Panc1 (cell line): ENCODE measurements at regions not wholly inside any gene's neighbourhood (a gene's known extent, or its start where the extent isn't known, plus 50 kb on each side); places are given as distances from the start of the nearest gene placed in this dataset.

Experiments used
- ATAC-seq: fragments of 200-7000 bp; cut with Tn5 transposase; 2 replicates; pipeline ENCODE4 v1.9.1; 2020; ENCODE audit warnings: mild to moderate bottlenecking, moderate library complexity
- BruUV-seq: library from RNA; stranded (reverse); fragments of 400-500 nt; replicated peaks from 2 replicates; lab custom pipeline; 2021; lab: Mats Ljungman, UMichigan
- CTCF ChIA-PET: fragments of 300-600 bp; sonication (Branson Sonifier 250); formaldehyde crosslinking; loops from one replicate; lab custom pipeline; 2022; ENCODE audit warnings: antibody characterized with exemption; lab: Charles Lee
- POLR2A ChIA-PET: fragments of 300-600 bp; sonication (Branson Sonifier 250); formaldehyde crosslinking; loops from one replicate; lab custom pipeline; 2022; ENCODE audit warnings: antibody characterized with exemption; lab: Charles Lee
- DNase-seq: peaks from one replicate; pipeline ENCODE4 v3.0.0-alpha.2; 2010; ENCODE audit warnings: low read depth, low spot score
- H3K27ac ChIP-seq: 2 replicates; pipeline ENCODE4 v1.5.1; 2011; ENCODE audit warnings: mild to moderate bottlenecking, low read length, inconsistent platforms
- H3K27me3 ChIP-seq: fragments of 200-500 bp; sonication (Bioruptor generic); 2 replicates; pipeline ENCODE4 v1.6.0; 2014; ENCODE audit warnings: low read length, inconsistent platforms; ENCODE audit not compliant: control insufficient read depth, insufficient read depth
- H3K36me3 ChIP-seq: fragments of 200-500 bp; sonication (Bioruptor generic); 2 replicates; pipeline ENCODE4 v1.5.1; 2014; ENCODE audit warnings: inconsistent platforms, mild to moderate bottlenecking, low read length, moderate library complexity; ENCODE audit not compliant: control insufficient read depth, insufficient read depth
- H3K4me1 ChIP-seq: 2 replicates; pipeline ENCODE4 v1.5.1; 2011; ENCODE audit warnings: inconsistent platforms, mild to moderate bottlenecking, low read length, moderate library complexity; ENCODE audit not compliant: control insufficient read depth, insufficient read depth
- H3K4me3 ChIP-seq, 2 experiments: 2 replicates each; pipeline ENCODE4 v1.5.1; 2011 to 2012; ENCODE audit warnings: low read depth in 2 of 2, low read length in 2 of 2, mild to moderate bottlenecking in 2 of 2, inconsistent platforms in 1 of 2, moderate library complexity in 1 of 2
- H3K9me3 ChIP-seq: fragments of 200-500 bp; sonication (Bioruptor generic); 2 replicates; pipeline ENCODE4 v1.5.1; 2014; ENCODE audit warnings: low read depth, mild to moderate bottlenecking, inconsistent platforms, low read length, moderate library complexity; ENCODE audit not compliant: control insufficient read depth, insufficient read depth
- CTCF ChIP-seq: fragments of 450-650 bp; IDR thresholded peaks from 2 replicates; pipeline ENCODE4 v1.5.1; 2017; ENCODE audit warnings: mild to moderate bottlenecking
- POLR2AphosphoS5 ChIP-seq: IDR thresholded peaks from 2 replicates; pipeline ENCODE4 v1.6.1; 2012; ENCODE audit warnings: mild to moderate bottlenecking, low read depth, low read length, moderate library complexity
- REST ChIP-seq, 2 experiments: IDR thresholded peaks; 2 replicates each; pipeline ENCODE4 v1.6.1; 2011 to 2012; ENCODE audit warnings: low read depth in 2 of 2, control low read depth in 1 of 2, low read length in 1 of 2, mild to moderate bottlenecking in 1 of 2, moderate library complexity in 1 of 2; ENCODE audit not compliant: insufficient read depth in 1 of 2
- SIN3A ChIP-seq: IDR thresholded peaks from 2 replicates; pipeline ENCODE4 v1.6.1; 2012; ENCODE audit warnings: low read depth, mild to moderate bottlenecking, low read length, moderate library complexity, borderline replicate concordance; ENCODE audit not compliant: insufficient read depth
- TCF7L2 ChIP-seq: IDR thresholded peaks from 2 replicates; pipeline ENCODE4 v1.6.1; 2011; ENCODE audit warnings: mild to moderate bottlenecking, low read depth, low read length, inconsistent platforms
- in situ Hi-C: cut with HindIII; loops from 2 replicates; pipeline ENCODE4 v1.10.0; 2016; ENCODE audit warnings: low sequenced_read_pairs, low pct_unique_long_range_greater_than_20kb
- intact Hi-C: fragments of 100-400 bp; cut with micrococcal nuclease; formaldehyde crosslinking; loops from one replicate; pipeline ENCODE4 v1.10.0; 2022; ENCODE audit not compliant: unreplicated experiment

DNA sequence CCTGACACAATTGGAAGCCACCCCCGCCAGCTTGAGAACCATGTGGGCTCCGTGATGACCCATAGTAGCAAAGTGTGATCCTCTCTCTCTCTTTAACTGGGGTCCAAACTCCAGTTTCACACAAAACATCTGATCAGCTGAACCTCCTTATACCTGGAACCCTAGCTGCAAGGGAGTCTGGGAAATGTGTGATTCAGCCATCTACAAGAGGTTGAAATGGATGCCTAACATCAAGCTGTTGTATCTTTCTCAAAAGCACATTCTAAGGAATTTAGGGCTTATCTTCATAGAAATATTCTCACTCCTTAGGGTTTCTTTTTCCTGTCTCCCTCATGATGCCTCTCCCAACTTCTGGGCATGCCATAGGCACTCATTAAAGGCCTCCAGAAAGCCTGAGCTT, 126.0 kb downstream of the BCOR start:
- BruUV-seq = no TSS peak
- no peaks in the 10 kb centered on the region for H3K36me3 ChIP-seq
- no peak for ATAC-seq
- no peak overlapping the region for H3K4me3 ChIP-seq
- ChIA-PET CTCF (no interaction called here), POLR2A (no interaction called here)
- intact Hi-C loops (no loop called here), in situ Hi-C loops (no loop called here)
- DNase-seq = no peak
- TF ChIP-seq POLR2AphosphoS5 (no peak), REST (IDR thresholded peaks at IDR 0.05; ENCODE audit: insufficient read depth in 1 of 2, low read depth in 2 of 2, low read length in 1 of 2) (no peak), CTCF (no peak), SIN3A (no peak), TCF7L2 (no peak)
- H3K9me3 ChIP-seq = no peaks in the 10 kb centered on the region
- H3K27ac ChIP-seq = no peak overlapping the region
- H3K27me3 ChIP-seq = no peaks in the 10 kb centered on the region
- H3K4me1 ChIP-seq = no peaks in the 10 kb centered on the region

DNA sequence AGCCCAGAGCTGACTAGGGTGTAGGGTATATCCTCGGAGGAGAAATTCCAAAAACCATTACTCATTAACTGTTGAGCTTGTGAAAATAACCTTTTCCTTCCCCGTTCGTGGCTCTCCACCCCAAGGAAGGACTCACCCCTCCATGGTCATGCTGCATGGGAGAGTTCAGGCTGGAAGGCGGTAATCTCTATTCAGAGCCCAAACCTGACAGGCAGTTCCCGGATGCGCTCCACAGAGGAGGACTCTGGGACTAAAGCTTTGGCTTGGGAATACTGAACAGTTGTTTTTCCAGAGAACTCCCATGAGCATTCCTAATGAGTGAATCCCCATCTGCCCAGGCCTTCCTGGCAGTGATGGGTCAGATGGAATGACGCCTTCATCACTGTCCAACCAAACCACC, 125.4 kb downstream of the BCOR start:
- no peak for DNase-seq
- no peak for TF ChIP-seq SIN3A
- TF ChIP-seq POLR2AphosphoS5 = no peak
- no peak for TF ChIP-seq CTCF
- TF ChIP-seq TCF7L2 = no peak
- no peak for TF ChIP-seq REST (IDR thresholded peaks at IDR 0.05; ENCODE audit: insufficient read depth in 1 of 2, low read depth in 2 of 2, low read length in 1 of 2)
- no TSS peak for BruUV-seq
- H3K4me1 ChIP-seq = no peaks in the 10 kb centered on the region
- in situ Hi-C loops = no loop called here
- no peaks in the 10 kb centered on the region for H3K36me3 ChIP-seq
- no peak overlapping the region for H3K27ac ChIP-seq
- no peak overlapping the region for H3K4me3 ChIP-seq
- CTCF ChIA-PET = no interaction called here
- POLR2A ChIA-PET = no interaction called here
- H3K9me3 ChIP-seq = no peaks in the 10 kb centered on the region
- no peaks in the 10 kb centered on the region for H3K27me3 ChIP-seq
- intact Hi-C loops = no loop called here
- ATAC-seq = no peak
